22Rv1 (cell line): ENCODE measurements at regions not wholly inside any gene's neighbourhood (a gene's known extent, or its start where the extent isn't known, plus 50 kb on each side); places are given as distances from the start of the nearest gene placed in this dataset.
"Not testable (repeated sequence)": the region's sequence is repeated elsewhere in the genome, so short reads cannot be mapped to it uniquely, and the experiment has no call there.

Experiments used
- H3K27ac ChIP-seq: fragments of 450-650 bp; 2 replicates; pipeline ENCODE4 v1.5.1; 2017
- ZFX ChIP-seq: fragments of 450-650 bp; IDR thresholded peaks from 2 replicates; pipeline ENCODE4 v1.6.1; 2017; ENCODE audit warnings: antibody characterized with exemption, borderline replicate concordance
- TF ChIP-seq, protein P1 (sequence below): fragments of 450-650 bp; IDR thresholded peaks from 2 replicates; pipeline ENCODE4 v1.5.1; 2017; ENCODE audit warnings: mild to moderate bottlenecking

DNA sequence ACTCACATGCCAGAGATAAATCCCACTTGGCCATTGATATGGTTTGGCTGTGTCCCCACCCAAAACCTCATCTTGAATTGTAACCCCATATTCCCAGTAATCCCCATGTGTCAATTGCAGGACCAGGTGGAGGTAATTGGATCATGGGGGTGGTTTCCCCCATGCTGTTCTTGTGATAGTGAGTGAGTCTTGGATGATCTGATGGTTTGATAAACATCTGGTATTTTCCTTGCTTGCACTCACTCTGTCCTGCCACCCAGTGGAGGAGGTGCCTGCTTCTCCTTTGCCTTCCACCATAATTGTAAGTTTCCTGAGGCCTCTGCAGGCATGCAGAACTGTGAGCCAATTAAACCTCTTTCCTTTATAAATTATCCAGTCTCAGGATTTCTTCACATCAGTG is 50.4 kb upstream of the B3GAT2 start:
- not testable (repeated sequence) for H3K27ac ChIP-seq
- TF ChIP-seq, protein P1, sequence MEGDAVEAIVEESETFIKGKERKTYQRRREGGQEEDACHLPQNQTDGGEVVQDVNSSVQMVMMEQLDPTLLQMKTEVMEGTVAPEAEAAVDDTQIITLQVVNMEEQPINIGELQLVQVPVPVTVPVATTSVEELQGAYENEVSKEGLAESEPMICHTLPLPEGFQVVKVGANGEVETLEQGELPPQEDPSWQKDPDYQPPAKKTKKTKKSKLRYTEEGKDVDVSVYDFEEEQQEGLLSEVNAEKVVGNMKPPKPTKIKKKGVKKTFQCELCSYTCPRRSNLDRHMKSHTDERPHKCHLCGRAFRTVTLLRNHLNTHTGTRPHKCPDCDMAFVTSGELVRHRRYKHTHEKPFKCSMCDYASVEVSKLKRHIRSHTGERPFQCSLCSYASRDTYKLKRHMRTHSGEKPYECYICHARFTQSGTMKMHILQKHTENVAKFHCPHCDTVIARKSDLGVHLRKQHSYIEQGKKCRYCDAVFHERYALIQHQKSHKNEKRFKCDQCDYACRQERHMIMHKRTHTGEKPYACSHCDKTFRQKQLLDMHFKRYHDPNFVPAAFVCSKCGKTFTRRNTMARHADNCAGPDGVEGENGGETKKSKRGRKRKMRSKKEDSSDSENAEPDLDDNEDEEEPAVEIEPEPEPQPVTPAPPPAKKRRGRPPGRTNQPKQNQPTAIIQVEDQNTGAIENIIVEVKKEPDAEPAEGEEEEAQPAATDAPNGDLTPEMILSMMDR: peak; percentile 20; the same call in 1 of the 2 replicates

DNA sequence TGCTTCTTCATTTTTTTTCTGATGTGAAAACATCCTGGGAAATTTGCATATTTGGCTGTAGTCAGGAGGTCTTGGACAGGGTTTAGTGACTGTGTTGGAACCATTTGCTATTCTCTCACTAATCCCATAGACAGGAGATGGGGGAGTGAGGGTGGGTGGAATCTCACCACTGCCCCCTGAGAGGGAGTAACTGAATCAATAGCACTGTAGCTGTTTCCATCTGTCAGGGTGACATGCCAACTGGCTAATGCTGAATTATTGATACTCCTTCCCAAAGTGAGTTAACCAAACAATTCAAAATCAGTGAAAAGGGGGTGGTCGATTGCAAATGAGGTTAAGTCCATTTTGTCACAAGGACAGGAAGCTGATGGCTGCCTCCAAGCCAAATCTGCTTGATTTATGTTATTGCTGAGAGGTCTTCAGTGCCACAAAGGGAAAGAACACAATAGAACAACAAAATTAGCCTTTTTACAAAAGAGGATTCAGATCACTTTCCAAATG is 55.1 kb upstream of the B3GAT2 start:
- H3K27ac ChIP-seq: no peak overlapping the region
- TF ChIP-seq ZFX: no peak
- TF ChIP-seq, protein P1: no peak

DNA sequence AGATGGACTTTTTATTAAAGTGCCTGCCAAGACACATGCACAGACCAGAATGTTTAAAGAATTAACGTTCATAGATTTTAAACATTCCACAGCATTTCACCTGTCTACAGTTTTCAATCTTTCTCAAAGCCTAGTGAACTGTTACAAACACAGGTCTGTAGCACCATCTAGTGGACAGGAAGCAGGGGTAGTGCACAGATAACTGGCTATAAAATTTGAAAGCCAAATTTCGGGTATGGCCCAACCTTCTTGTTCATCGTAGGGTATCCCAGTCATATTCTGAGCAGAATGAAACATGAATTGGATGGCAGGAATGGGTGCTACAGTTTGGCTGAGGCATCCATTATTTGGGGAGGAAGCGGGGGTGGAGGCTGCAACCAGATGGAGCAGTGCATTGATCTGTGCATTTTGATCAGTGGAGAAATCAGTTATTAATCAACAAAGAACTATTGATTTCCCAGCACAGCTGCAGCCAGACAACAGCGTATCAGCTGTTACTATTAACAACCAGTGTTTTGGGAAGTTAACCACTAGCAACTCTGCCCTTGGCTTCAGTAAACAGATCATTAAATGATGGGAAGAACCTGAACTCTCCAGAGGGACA is 56.1 kb upstream of the B3GAT2 start:
- no peak overlapping the region for H3K27ac ChIP-seq
- TF ChIP-seq, protein P1: peak; percentile 82
- TF ChIP-seq ZFX: no peak

DNA sequence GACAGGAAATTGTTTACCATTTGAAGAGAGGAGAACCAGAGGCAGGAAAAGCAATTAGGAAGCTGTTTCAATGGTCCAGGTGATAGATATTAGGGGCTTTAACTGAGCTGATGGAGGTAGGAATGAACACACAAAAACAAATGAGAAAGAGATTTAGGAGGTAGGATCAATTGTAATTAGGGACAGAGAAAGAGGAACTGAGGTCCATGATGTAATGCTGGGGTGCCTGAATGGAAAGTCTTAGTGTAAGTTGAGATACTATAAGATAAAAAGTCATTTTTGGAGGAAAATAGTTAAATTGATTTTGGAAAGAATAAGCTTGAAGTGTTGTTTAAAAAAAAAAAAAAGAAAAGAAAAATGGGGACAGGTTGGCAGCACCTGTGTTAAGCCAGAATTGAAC is 58.5 kb upstream of the B3GAT2 start:
- TF ChIP-seq, protein P1: no peak
- no peak for TF ChIP-seq ZFX

DNA sequence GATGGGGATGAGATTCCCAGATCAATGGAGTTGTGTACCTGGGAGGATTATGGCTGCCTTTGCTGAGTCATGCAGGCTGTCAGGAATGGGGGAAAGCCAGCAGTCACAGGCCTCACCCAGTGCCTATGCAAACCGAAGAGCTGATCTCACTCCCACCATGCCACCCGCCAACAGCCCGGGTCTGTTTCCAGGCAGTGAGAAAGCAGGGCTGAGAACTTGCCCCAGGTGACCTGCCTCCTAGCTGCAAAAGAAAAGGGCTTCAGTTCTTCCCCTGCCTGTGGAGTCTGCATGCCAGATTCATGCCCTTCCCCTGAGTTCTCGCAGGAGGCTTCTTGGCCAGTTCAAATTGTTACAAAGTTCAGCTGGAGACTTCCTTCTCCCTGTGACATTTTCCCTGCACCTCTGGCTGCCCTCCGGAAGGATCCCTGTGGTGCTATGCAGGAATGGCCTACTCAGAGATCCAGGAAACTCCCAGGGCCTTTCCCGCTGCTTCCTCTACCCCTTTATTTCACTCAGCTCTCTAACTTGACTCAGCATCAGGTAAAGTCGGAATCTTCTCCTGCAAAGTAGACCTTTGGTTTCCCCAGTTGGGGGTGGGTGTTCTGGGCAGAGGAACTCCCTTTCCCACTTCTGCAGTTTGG is 71.5 kb upstream of the B3GAT2 start:
- TF ChIP-seq, protein P1: no peak
- TF ChIP-seq ZFX: no peak
- no peak overlapping the region for H3K27ac ChIP-seq

More for the DNA sequence above, 58.5 kb upstream of the B3GAT2 start:
- H3K27ac ChIP-seq: no peak overlapping the region

DNA sequence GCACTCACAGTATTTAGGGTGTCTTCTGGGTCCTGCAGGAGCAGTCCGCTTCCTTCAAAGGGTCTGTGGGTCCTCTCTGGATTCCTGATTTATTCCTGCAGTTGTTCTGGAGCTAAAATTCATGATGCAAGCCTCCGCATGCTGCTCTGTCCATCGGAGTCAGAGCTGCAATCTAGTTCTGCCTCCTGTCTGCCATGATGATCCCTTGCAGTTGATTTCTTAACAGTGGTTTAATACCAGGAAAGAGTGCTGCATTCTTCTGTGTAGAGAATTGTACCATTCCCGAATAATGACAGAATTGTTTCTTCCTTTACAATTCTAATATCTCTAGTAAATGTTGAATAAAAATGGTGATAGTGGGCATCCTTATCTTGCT is 72.0 kb upstream of the B3GAT2 start:
- no peak overlapping the region for H3K27ac ChIP-seq
- TF ChIP-seq, protein P1: no peak
- TF ChIP-seq ZFX: no peak

DNA sequence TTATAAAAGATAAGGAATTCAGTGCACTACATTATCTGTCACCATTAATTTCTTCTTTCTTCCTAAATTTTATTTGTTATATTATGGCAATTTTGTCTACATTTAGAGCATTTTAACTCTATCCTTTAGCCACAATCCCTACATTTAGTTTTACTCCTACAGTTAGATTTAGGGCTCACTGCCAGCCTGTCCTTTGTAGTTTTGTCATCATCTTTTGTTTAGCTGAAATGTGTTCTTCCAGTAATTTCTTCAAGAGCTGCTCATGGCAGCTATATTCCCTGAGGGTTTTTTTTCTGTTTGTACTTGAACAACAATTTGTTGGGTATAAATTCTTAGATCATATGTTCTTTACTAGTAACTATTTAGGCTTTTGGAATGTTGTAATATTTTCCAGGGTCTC is 72.7 kb upstream of the B3GAT2 start:
- H3K27ac ChIP-seq: no peak overlapping the region
- TF ChIP-seq, protein P1: no peak
- no peak for TF ChIP-seq ZFX
